ENCODE measurements at regions not wholly inside any gene's neighbourhood (a gene's known extent, or its start where the extent isn't known, plus 50 kb on each side); places are given as distances from the start of the nearest gene placed in this dataset.

DNA sequence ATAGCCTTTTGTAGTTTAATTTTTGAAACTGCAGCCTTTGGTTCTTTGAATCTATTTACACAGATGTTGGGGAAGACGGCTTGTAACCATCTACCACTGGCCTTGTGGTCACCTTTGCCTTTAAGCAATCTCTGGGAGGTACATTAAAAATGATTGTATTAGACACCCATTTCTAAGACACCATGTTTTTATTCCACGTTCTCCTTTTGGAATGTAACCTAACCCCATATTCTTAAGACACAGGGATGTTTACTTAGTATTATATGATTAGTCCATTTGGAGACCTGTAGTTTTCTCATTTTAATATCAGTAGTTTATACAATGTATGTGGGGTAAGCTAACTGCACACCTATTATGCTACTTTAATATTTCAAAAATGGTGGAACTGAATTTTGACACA is 175.1 kb upstream of the PLSCR5 start:
- Histone ChIP-seq H3K4me2 (ENCODE audit: low read length) (no peak overlapping the region), H3K4me1 (ENCODE audit: insufficient read depth, low read length) (no peaks in the 10 kb centered on the region; the same call in 1 of the 2 replicates), H3F3A (ENCODE audit: low read length, unreplicated experiment) (no peaks in the 10 kb centered on the region), H3K36me3 (ENCODE audit: low read depth, low read length) (no peaks in the 10 kb centered on the region), H3K9ac (ENCODE audit: low read length) (no peak overlapping the region), H3K27me3 (ENCODE audit: low read length) (peaks cover 5% of the 10 kb centered on the region; the same call in 1 of the 2 replicates), H3K79me2 (ENCODE audit: low read length) (no peaks in the 10 kb centered on the region), H4K20me1 (ENCODE audit: low read length) (no peaks in the 10 kb centered on the region), H3K27ac (ENCODE audit: low read length) (no peak overlapping the region), H2AFZ (ENCODE audit: low read length) (no peak overlapping the region), H3K9me3 (ENCODE audit: low read length) (no peaks in the 10 kb centered on the region), H3K4me3 (ENCODE audit: low read length) (no peak overlapping the region), H3K9me2 (replicated peaks; ENCODE audit: low read length) (no peaks in the 10 kb centered on the region)
- DNase-seq: peak; percentile 42
- ChIA-PET CTCF (no interaction called here), POLR2A (ENCODE audit: unreplicated experiment) (no interaction called here)
- TF ChIP-seq EZH2phosphoT487 (IDR thresholded peaks at IDR 0.05; ENCODE audit: borderline replicate concordance, low read length): no peak
- no peak for TF ChIP-seq EZH2 (IDR thresholded peaks at IDR 0.05; ENCODE audit: low read length, unreplicated experiment)
- TF ChIP-seq, protein P1, sequence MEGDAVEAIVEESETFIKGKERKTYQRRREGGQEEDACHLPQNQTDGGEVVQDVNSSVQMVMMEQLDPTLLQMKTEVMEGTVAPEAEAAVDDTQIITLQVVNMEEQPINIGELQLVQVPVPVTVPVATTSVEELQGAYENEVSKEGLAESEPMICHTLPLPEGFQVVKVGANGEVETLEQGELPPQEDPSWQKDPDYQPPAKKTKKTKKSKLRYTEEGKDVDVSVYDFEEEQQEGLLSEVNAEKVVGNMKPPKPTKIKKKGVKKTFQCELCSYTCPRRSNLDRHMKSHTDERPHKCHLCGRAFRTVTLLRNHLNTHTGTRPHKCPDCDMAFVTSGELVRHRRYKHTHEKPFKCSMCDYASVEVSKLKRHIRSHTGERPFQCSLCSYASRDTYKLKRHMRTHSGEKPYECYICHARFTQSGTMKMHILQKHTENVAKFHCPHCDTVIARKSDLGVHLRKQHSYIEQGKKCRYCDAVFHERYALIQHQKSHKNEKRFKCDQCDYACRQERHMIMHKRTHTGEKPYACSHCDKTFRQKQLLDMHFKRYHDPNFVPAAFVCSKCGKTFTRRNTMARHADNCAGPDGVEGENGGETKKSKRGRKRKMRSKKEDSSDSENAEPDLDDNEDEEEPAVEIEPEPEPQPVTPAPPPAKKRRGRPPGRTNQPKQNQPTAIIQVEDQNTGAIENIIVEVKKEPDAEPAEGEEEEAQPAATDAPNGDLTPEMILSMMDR (conservative IDR thresholded peaks at IDR 0.05; ENCODE audit: low read depth, low read length): no peak
- intact Hi-C loops (cut with micrococcal nuclease): no loop called here
- peak; percentile 63 for ATAC-seq
- no TSS peak for BruUV-seq (replicated peaks)

DNA sequence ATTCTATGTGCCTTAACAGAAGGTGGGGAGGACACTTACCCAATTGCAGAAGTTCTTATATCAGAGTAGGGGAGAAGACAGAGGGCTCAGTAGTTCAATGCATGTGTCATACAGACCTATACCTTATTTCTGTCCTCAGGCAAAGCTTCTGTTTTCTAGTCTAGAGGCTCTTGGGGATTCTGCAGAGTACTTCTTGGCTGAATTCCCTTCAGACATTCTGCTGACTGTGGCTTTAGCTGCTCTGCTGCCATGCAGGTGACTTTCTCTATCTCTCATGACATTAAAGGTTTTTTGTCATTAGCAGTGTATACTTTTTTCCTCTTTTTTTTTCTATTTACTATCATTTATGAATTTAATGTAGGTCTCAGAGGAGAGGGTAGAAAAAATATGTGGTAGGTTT is 172.8 kb upstream of the PLSCR5 start:
- BruUV-seq (replicated peaks): no TSS peak
- Histone ChIP-seq H3K79me2 (ENCODE audit: low read length) (no peaks in the 10 kb centered on the region), H2AFZ (ENCODE audit: low read length) (no peak overlapping the region), H3K9ac (ENCODE audit: low read length) (no peak overlapping the region), H3K4me2 (ENCODE audit: low read length) (no peak overlapping the region), H3K27me3 (ENCODE audit: low read length) (peaks cover 5% of the 10 kb centered on the region; the same call in 1 of the 2 replicates), H3K9me3 (ENCODE audit: low read length) (no peaks in the 10 kb centered on the region), H3K36me3 (ENCODE audit: low read depth, low read length) (no peaks in the 10 kb centered on the region), H3K9me2 (replicated peaks; ENCODE audit: low read length) (no peaks in the 10 kb centered on the region), H4K20me1 (ENCODE audit: low read length) (no peaks in the 10 kb centered on the region), H3F3A (ENCODE audit: low read length, unreplicated experiment) (no peaks in the 10 kb centered on the region), H3K4me3 (ENCODE audit: low read length) (no peak overlapping the region), H3K27ac (ENCODE audit: low read length) (no peak overlapping the region), H3K4me1 (ENCODE audit: insufficient read depth, low read length) (no peaks in the 10 kb centered on the region; the same call in 1 of the 2 replicates)
- POLR2A ChIA-PET (ENCODE audit: unreplicated experiment): no interaction called here
- ATAC-seq (no peak), DNase-seq (no peak)
- CTCF ChIA-PET: no interaction called here
- TF ChIP-seq EZH2phosphoT487 (IDR thresholded peaks at IDR 0.05; ENCODE audit: borderline replicate concordance, low read length): no peak
- TF ChIP-seq EZH2 (IDR thresholded peaks at IDR 0.05; ENCODE audit: low read length, unreplicated experiment): no peak
- TF ChIP-seq, protein P1 (conservative IDR thresholded peaks at IDR 0.05; ENCODE audit: low read depth, low read length): no peak
- intact Hi-C loops (cut with micrococcal nuclease): no loop called here

DNA sequence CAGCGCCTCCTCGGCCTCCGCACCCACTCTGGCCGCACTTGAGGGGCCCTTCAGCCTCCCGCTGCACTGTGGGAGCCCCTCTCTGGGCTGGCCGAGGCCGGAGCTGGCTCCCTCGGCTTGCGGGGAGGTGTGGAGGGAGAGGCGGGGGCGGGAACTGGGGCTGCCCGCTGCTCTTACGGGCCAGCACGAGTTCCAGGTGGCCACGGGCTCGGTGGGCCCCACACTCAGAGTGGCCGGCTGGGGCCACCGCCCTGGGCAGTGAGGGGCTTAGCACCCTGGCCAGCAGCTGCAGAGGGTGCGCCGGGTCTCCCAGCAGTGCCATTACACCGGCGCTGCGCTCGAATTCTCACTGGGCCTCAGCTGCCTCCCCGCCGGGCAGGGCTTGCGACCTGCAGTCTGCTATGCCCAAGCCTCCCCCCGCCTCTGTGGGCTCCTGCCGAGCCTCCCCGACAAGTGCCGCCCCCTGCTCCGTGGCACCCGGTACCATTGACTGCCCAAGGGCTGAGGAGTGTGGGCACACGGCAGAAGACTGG is 167.1 kb upstream of the PLSCR5 start:
- no peak overlapping the region for H3K4me3 ChIP-seq (ENCODE audit: low read length)
- no peak overlapping the region for H3K27ac ChIP-seq (ENCODE audit: low read length)
- H3F3A ChIP-seq (ENCODE audit: low read length, unreplicated experiment): no peaks in the 10 kb centered on the region
- no peaks in the 10 kb centered on the region for H3K36me3 ChIP-seq (ENCODE audit: low read depth, low read length)
- BruUV-seq (replicated peaks): no TSS peak
- intact Hi-C loops (cut with micrococcal nuclease): no loop called here
- no peak overlapping the region for H2AFZ ChIP-seq (ENCODE audit: low read length)
- no peaks in the 10 kb centered on the region for H3K4me1 ChIP-seq (ENCODE audit: insufficient read depth, low read length)
- H3K27me3 ChIP-seq (ENCODE audit: low read length): no peaks in the 10 kb centered on the region
- H3K9me2 ChIP-seq (replicated peaks; ENCODE audit: low read length): no peaks in the 10 kb centered on the region
- DNase-seq (no peak), ATAC-seq (no peak)
- H4K20me1 ChIP-seq (ENCODE audit: low read length): no peaks in the 10 kb centered on the region
- H3K9me3 ChIP-seq (ENCODE audit: low read length): no peaks in the 10 kb centered on the region
- H3K9ac ChIP-seq (ENCODE audit: low read length): no peak overlapping the region
- TF ChIP-seq EZH2 (IDR thresholded peaks at IDR 0.05; ENCODE audit: low read length, unreplicated experiment) (no peak), EZH2phosphoT487 (IDR thresholded peaks at IDR 0.05; ENCODE audit: borderline replicate concordance, low read length) (no peak)
- TF ChIP-seq, protein P1 (conservative IDR thresholded peaks at IDR 0.05; ENCODE audit: low read depth, low read length): no peak
- ChIA-PET POLR2A (ENCODE audit: unreplicated experiment) (no interaction called here), CTCF (no interaction called here)
- no peaks in the 10 kb centered on the region for H3K79me2 ChIP-seq (ENCODE audit: low read length)
- no peak overlapping the region for H3K4me2 ChIP-seq (ENCODE audit: low read length)
